OCI-LY3 (cell line): ENCODE measurements at regions not wholly inside any gene's neighbourhood (a gene's known extent, or its start where the extent isn't known, plus 50 kb on each side); places are given as distances from the start of the nearest gene placed in this dataset.

Source experiments
- H2AFZ ChIP-seq: fragments of 200-600, 300-600 bp; shearing (Covaris generic); 2 replicates; pipeline ENCODE4 v1.6.0; 2014; ENCODE audit warnings: antibody characterized with exemption, low read depth, low read length
- H3K27ac ChIP-seq: fragments of 200-600, 300-600 bp; sonication (generic); 2 replicates; pipeline ENCODE4 v1.5.1; 2014; ENCODE audit warnings: mild to moderate bottlenecking, low read length, moderate library complexity, mixed read lengths
- H3K27me3 ChIP-seq: fragments of 200-600, 300-600 bp; sonication (generic); 2 replicates; pipeline ENCODE4 v1.6.1; 2014; ENCODE audit warnings: low read depth, low read length, mixed read lengths
- H3K36me3 ChIP-seq: fragments of 200-600, 300-600 bp; sonication (generic); replicated peaks from 2 replicates; pipeline ENCODE3; 2014; ENCODE audit warnings: low read depth, low read length, mixed read lengths
- H3K4me1 ChIP-seq: fragments of 300-600, 200-600 bp; sonication (generic); 2 replicates; pipeline ENCODE4 v1.6.1; 2014; ENCODE audit warnings: low read length, mixed read lengths
- H3K4me2 ChIP-seq: fragments of 200-600, 300-600 bp; sonication (generic); 2 replicates; pipeline ENCODE4 v1.6.1; 2014; ENCODE audit warnings: low read length, mixed read lengths
- H3K4me3 ChIP-seq: fragments of 300-600, 200-600 bp; sonication (generic); 2 replicates; pipeline ENCODE4 v1.5.1; 2014; ENCODE audit warnings: antibody characterized with exemption, mild to moderate bottlenecking, low read length, moderate library complexity
- H3K79me2 ChIP-seq: fragments of 300-600, 200-600 bp; shearing (Covaris generic); 2 replicates; pipeline ENCODE4 v1.6.1; 2014; ENCODE audit warnings: mild to moderate bottlenecking, low read length, mixed read lengths
- H3K9ac ChIP-seq: fragments of 300-600, 200-600 bp; shearing (Covaris generic); 2 replicates; pipeline ENCODE4 v1.6.0; 2014; ENCODE audit warnings: mild to moderate bottlenecking, low read length, moderate library complexity
- H3K9me3 ChIP-seq: fragments of 200-600, 300-600 bp; shearing (Covaris generic); 2 replicates; pipeline ENCODE4 v1.6.1; 2014; ENCODE audit warnings: low read length, mixed read lengths; ENCODE audit not compliant: insufficient read depth
- H4K20me1 ChIP-seq: fragments of 200-600, 300-600 bp; sonication (generic); 2 replicates; pipeline ENCODE4 v1.6.1; 2016; ENCODE audit warnings: low read length, mixed read lengths; ENCODE audit not compliant: insufficient read depth
- CTCF ChIP-seq: fragments of 200-600, 300-600 bp; sonication (generic); IDR thresholded peaks from 2 replicates; pipeline ENCODE4 v1.5.1; 2014; ENCODE audit warnings: antibody characterized with exemption, low read length, low read depth
- EZH2phosphoT487 ChIP-seq: fragments of 200-600 bp; shearing (Covaris generic); IDR thresholded peaks from 2 replicates; pipeline ENCODE4 v1.6.1; 2018; ENCODE audit warnings: antibody characterized with exemption, mixed run types, low read depth

GRCh38 chr9:89751079-89751825 lies 146.4 kb downstream of the GADD45G start:
- no peak overlapping the region for H3K27ac ChIP-seq
- no peak overlapping the region for H3K4me2 ChIP-seq

GRCh38 chr9:89752154-89752553 lies 147.3 kb downstream of the GADD45G start:
- Histone ChIP-seq H3K27ac (no peak overlapping the region), H3K4me3 (no peak overlapping the region), H3K9me3 (no peaks in the 10 kb centered on the region), H3K4me1 (peaks cover 15% of the 10 kb centered on the region), H2AFZ (no peak overlapping the region), H3K9ac (no peak overlapping the region), H4K20me1 (no peaks in the 10 kb centered on the region), H3K27me3 (0 out of 2 replicates have a peak, but pooled peaks cover 3% of the 10 kb centered on the region), H3K4me2 (no peak overlapping the region), H3K79me2 (no peaks in the 10 kb centered on the region), H3K36me3 (no peaks in the 10 kb centered on the region)
- TF ChIP-seq EZH2phosphoT487 (no peak), CTCF (no peak)

More at GRCh38 chr9:89751079-89751825, 146.4 kb downstream of the GADD45G start:
- TF ChIP-seq EZH2phosphoT487: no peak
- TF ChIP-seq CTCF: no peak
- Histone ChIP-seq H3K27me3 (0 out of 2 replicates have a peak, but pooled peaks cover 3% of the 10 kb centered on the region), H3K4me1 (peaks cover 15% of the 10 kb centered on the region), H4K20me1 (no peaks in the 10 kb centered on the region), H3K4me3 (no peak overlapping the region), H3K36me3 (no peaks in the 10 kb centered on the region), H3K79me2 (no peaks in the 10 kb centered on the region), H3K9ac (no peak overlapping the region), H3K9me3 (no peaks in the 10 kb centered on the region), H2AFZ (no peak overlapping the region)

- peaks cover 13% of the 10 kb centered on the region for H3K4me1 ChIP-seq
- H3K4me3 ChIP-seq: no peak overlapping the region
- no peak overlapping the region for H3K27ac ChIP-seq
- peak overlapping the region; percentile 27; the same call in 1 of the 2 replicates for H3K4me2 ChIP-seq
- H2AFZ ChIP-seq: no peak overlapping the region
- 0 out of 2 replicates have a peak, but pooled peaks cover 3% of the 10 kb centered on the region for H3K27me3 ChIP-seq
- no peaks in the 10 kb centered on the region for H3K9me3 ChIP-seq
- no peaks in the 10 kb centered on the region for H3K79me2 ChIP-seq
- TF ChIP-seq CTCF: no peak
- no peak for TF ChIP-seq EZH2phosphoT487
- H3K9ac ChIP-seq: no peak overlapping the region
- H4K20me1 ChIP-seq: no peaks in the 10 kb centered on the region
- H3K36me3 ChIP-seq: no peaks in the 10 kb centered on the region
These were observed 148.8 kb downstream of the GADD45G start for GRCh38 chr9:89753472-89754055.

GRCh38 chr9:89754193-89754592 lies 149.4 kb downstream of the GADD45G start:
- Histone ChIP-seq H3K4me1 (peaks cover 11% of the 10 kb centered on the region), H3K9ac (no peak overlapping the region), H4K20me1 (no peaks in the 10 kb centered on the region), H3K27me3 (0 out of 2 replicates have a peak, but pooled peaks cover 3% of the 10 kb centered on the region), H3K36me3 (no peaks in the 10 kb centered on the region), H2AFZ (no peak overlapping the region), H3K79me2 (no peaks in the 10 kb centered on the region), H3K4me2 (no peak overlapping the region), H3K9me3 (no peaks in the 10 kb centered on the region), H3K27ac (no peak overlapping the region), H3K4me3 (no peak overlapping the region)
- TF ChIP-seq CTCF (no peak), EZH2phosphoT487 (no peak)
